NCI-H1417 treated with DMSO at 0.1 percent for 48 hours (cell line): ENCODE measurements at regions not wholly inside any gene's neighbourhood (a gene's known extent, or its start where the extent isn't known, plus 50 kb on each side); places are given as distances from the start of the nearest gene placed in this dataset.

Experiments used
- DNase-seq: peaks from one replicate; lab custom pipeline; 2025; lab: John Stamatoyannopoulos, UW

DNA sequence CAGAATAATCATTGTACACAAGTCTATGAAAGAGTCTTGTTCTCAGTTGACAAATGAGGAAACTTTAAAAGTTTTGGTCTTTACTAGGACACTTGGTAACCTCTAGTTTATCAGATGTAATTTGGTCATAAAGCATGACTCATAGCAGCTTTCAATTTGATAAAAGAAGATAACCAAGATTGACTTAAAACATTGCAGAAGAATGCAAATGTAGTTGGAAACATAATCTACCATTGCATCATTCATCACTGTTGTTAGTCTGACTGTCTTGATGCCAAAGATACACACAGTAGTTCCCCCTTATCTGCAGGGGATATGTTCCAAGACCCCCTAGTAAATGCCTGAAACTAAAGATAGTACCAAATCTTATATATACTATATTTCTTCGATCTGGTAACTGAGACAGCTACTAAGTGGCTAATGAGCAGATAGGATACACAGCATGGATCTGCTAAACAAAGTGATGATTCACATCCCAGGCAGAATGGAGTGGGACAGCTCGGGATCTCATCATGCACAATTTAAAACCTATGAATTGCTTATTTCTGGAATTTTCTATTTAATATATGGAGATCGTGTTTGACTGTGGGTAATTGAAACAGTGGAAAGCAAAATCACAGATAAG lies 131.4 kb upstream of the CCDC68 start:
- no peak for DNase-seq

- no peak for DNase-seq
Observed at GRCh38 chr18:55089610-55090009, 130.3 kb upstream of the CCDC68 start.

DNA sequence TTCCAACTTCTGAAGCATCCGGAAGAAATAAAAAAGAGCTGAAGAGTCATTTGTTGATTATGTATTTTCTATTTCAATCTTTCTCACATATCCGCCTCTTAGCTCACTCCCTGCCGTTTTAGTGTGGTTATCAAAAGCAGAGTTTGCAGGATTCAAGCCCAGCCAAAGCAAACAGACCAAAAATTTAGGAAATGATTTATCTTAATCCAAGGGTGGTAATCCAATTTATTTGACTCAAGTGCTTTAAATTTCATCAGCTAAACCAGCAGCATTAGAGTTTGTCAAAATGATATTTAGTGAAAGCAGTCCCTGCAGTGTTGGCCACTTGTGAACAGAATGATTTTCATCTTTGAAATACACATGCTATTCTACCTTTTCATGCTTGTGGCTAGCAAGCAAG lies 129.3 kb upstream of the CCDC68 start:
- DNase-seq = no peak

DNA sequence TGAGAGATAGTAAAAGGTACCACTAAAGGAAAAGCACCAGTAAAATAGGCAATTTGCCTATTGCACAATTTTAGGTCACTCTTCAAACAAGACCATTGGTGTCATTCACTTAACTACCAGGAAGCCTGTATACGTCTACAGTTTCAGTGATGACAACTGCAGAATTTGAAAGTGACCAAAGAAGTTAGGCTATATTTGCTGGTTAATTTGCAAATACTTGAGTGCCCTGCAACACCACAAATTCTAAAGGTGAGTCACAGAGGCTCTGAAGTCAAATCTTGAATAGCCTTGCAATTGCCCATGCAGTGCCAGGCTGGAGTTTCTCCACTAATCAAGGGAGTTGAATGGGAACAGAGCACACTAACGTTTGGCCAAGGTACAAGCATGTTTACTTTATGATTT lies 128.7 kb upstream of the CCDC68 start:
- no peak for DNase-seq

- no peak for DNase-seq
Observed at GRCh38 chr18:55086906-55087305, 127.6 kb upstream of the CCDC68 start.

DNA sequence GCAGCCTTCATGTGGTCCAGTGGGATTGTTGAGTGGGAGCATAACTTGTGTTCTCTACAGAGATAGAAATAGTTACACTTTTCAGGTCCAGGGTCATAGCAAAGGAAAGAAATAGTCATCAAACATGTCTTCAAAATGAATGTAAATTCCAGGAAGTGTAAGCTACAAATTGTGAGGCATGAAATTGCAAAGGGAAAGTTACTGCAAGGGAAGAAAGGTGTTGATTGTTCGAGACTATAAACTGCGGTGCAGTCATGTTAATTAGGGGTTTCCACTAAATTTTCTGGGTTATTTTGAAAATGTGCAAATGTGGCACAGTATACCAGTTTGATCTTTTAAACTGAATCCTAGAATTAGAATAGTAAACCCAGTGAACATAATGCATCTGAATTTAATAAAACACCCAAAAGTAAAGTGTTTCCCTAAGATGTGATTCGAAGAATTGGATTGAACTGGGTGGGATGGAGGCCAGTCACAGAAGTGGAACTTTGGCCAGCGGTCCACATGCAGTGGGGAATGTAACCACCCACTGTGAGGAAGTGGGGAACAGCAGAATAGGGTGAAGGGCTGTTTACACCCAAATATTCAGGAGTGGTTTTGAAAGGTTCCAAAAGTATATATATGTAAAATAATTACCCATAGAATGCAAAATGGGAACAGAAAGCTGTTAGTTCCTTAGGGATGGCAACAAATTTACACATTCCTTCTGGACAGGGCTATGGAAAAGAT lies 126.5 kb upstream of the CCDC68 start:
- no peak for DNase-seq

DNA sequence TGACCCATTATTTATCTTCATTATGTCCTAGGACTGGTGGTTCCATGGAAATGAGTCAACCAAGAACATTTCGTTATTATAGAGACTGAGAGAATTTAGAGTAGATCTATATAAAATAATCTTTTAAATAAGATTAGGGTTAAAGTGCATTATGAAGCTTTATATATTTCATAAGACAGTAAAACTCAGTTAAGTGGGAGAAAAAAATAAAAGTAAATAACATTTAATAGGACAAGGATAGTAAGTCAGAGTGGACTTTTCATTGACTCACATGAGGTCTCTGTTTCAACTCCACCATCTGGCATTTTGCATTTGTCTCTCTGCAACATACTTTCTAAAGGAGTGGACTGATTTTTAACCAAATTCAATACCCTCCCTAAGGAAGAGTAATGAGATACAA lies 125.3 kb upstream of the CCDC68 start:
- no peak for DNase-seq

GRCh38 chr18:55083461-55083860 lies 124.2 kb upstream of the CCDC68 start:
- DNase-seq = no peak

GRCh38 chr18:55079481-55080355 lies 120.5 kb upstream of the CCDC68 start:
- no peak for DNase-seq

- DNase-seq = no peak
Observed at GRCh38 chr18:55079067-55079466, 119.8 kb upstream of the CCDC68 start.

DNA sequence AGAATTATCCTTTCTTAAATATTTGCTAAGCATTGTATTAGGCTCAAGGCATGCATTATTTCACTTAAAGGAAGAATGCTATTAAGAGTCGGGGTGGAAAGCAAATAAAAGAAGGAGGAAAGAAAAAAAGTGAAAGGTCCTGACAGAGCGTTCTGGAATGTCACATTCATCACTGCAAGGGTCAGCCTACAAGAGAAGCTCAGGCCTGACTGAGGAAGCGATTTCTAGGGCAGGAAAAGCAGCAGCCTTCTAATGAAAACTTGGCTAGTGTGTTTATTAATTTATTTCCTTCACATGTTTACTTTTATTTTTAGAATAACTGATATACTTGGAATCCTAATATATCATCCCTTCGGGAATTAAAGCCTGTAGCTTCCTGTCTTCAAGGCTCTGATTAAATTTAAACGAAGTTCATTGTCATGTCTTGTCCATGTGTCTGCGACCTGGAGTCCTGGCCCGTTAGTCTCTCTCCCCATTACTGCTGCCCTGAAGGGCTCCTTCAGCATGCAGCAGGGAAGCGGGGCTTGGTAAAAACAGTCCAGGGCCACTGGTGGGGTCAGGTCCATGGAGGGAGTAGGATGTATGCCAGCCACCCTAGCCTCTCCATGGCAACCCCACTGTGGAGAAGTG lies 119.2 kb upstream of the CCDC68 start:
- DNase-seq = no peak

GRCh38 chr18:55076643-55077218 lies 117.5 kb upstream of the CCDC68 start:
- no peak for DNase-seq

- no peak for DNase-seq
Observed at GRCh38 chr18:55073834-55074233, 114.6 kb upstream of the CCDC68 start.

DNA sequence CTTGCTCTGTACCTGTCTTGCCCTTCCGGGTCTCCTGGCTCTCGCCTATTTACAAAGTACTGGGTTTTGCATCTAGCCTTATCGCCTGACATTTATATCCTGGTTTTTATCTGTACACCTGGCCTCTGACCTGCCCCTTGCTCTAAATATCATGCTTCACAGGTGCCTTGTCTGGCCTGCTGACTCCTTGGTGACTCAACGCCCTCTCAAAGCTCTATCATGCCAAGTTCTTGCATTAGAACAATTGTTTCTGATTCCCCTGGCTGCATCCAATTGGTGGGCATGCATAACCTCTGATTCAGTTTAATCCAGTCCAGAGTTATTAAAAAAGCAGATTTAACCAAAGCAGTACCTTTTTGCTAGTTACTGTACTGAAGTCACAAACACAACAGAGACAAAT lies 113.9 kb upstream of the CCDC68 start:
- no peak for DNase-seq

- no peak for DNase-seq
Observed at GRCh38 chr18:55072698-55073097, 113.4 kb upstream of the CCDC68 start.

- no peak for DNase-seq
Observed at GRCh38 chr18:55072181-55072580, 112.9 kb upstream of the CCDC68 start.

- DNase-seq = no peak
Observed at GRCh38 chr18:55069497-55069896, 110.2 kb upstream of the CCDC68 start.

DNA sequence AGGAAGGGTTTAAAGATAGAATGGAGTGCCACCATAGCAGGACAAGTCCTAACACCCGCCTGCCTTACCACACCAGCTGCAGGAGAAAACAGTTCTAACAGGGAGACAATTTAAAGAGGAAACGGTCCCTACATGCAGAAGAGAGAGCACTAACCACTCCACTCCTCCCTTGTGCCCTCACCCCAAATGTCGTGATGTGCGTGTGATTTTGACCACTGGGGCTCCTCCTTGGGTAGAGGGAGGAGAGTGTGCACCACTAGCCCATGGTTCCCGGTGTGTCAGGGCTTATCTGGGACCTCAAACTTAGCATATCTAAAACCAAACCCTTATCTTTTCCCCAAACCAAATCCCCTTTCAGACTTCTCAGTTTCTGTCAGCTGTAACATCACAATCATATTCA lies 105.5 kb upstream of the CCDC68 start:
- DNase-seq = no peak

GRCh38 chr18:55064073-55064472 lies 104.8 kb upstream of the CCDC68 start:
- DNase-seq = no peak

DNA sequence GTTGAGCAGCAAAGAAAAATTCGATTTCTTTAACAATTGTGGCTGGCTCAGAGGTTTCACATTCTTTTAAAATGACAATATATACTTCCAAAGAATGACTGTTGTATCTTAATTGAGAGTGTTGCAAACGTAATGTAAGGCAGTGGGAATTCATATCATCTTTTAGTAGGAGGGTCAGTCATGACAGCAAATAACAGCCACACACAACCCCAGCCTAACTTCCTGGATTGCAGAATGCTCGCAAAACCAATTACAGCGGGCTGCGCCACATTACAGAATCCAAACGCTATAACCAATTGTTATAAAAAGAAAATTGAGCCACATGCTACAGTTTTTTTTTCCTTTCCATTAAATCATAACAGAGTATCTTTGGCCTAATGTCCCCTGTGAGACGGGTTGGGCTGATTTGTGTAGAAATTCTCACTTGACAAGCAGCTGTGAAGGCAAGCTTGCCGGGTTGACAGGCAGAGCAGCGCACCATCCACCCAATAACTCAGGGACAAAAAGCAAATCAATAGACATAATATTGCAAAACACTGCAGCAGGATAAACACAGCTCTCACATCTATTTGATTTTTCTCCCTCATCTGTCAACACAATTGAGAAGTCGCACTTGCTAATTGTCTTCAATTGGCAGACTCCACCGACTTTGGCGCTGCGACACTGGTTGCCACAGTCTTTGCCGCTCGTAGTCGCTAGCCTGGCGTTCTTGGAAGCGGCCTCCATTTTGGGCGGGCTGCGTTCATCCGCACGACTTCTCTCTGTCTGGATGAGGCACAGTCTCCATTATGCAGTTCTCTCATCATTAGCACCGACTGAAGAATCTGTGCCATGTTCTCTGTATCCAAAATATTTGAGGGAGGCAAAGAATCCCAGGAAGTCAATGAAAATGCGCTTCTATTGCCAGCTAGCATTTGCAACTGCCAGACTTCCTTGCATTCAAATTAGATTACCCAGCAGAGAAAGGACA lies 95.0 kb upstream of the CCDC68 start:
- no peak for DNase-seq

GRCh38 chr18:55048892-55049291 lies 89.6 kb upstream of the CCDC68 start:
- DNase-seq = no peak
